22Rv1 (cell line): ENCODE measurements at regions not wholly inside any gene's neighbourhood (a gene's known extent, or its start where the extent isn't known, plus 50 kb on each side); places are given as distances from the start of the nearest gene placed in this dataset.

ENCODE experiments used
- CTCF ChIP-seq: fragments of 450-650 bp; IDR thresholded peaks from 2 replicates; pipeline ENCODE4 v1.5.1; 2017; ENCODE audit warnings: mild to moderate bottlenecking
- ZFX ChIP-seq: fragments of 450-650 bp; IDR thresholded peaks from 2 replicates; pipeline ENCODE4 v1.6.1; 2017; ENCODE audit warnings: antibody characterized with exemption, borderline replicate concordance

- TF ChIP-seq CTCF (no peak), ZFX (no peak)
These were observed 325.4 kb upstream of the AGTR1 start for GRCh38 chr3:148372206-148372875.
